CD14-positive monocyte (primary cell): ENCODE measurements at regions not wholly inside any gene's neighbourhood (a gene's known extent, or its start where the extent isn't known, plus 50 kb on each side); places are given as distances from the start of the nearest gene placed in this dataset.

Source experiments
- DNase-seq, 3 donors: peaks; one replicate each; pipeline ENCODE4 v3.0.0-alpha.2; 2011 to 2022
- H2AFZ ChIP-seq: 2 replicates; pipeline ENCODE4 v1.6.0; 2012; ENCODE audit warnings: mild to moderate bottlenecking, low read depth, low read length, inconsistent platforms; ENCODE audit not compliant: insufficient read depth, poor library complexity, severe bottlenecking
- H3K27ac ChIP-seq, 2 donors: 1 replicate in 1 of 2; 2 replicates in 1 of 2; pipeline ENCODE4 v1.5.1; 2012 to 2013; ENCODE audit warnings: low read length in 2 of 2, control low read depth in 1 of 2, inconsistent platforms in 1 of 2, low read depth in 1 of 2, mild to moderate bottlenecking in 1 of 2
- H3K27me3 ChIP-seq, 2 donors: one replicate each; pipeline versions ENCODE4 v1.6.0 to v1.6.1; 2011 to 2013; ENCODE audit warnings: low read length in 2 of 2; ENCODE audit not compliant: control insufficient read depth in 2 of 2, insufficient read depth in 2 of 2
- H3K36me3 ChIP-seq, 2 donors: replicated peaks in 1 of 2; 1 replicate in 1 of 2; 2 replicates in 1 of 2; pipeline versions ENCODE4 v1.5.1 to v1.6.1; 2012 to 2013; ENCODE audit warnings: low read length in 2 of 2, control low read depth in 1 of 2, inconsistent platforms in 1 of 2, mild to moderate bottlenecking in 1 of 2; ENCODE audit not compliant: insufficient read depth in 2 of 2, control insufficient read depth in 1 of 2
- H3K4me1 ChIP-seq, 2 donors: 1 replicate in 1 of 2; 2 replicates in 1 of 2; pipeline versions ENCODE4 v1.5.1 to v1.6.1; 2012 to 2013; ENCODE audit warnings: low read length in 2 of 2, control low read depth in 1 of 2, inconsistent platforms in 1 of 2, mild to moderate bottlenecking in 1 of 2, moderate library complexity in 1 of 2; ENCODE audit not compliant: insufficient read depth in 2 of 2, control insufficient read depth in 1 of 2
- H3K4me2 ChIP-seq: replicated peaks from 2 replicates; pipeline ENCODE3; 2012; ENCODE audit warnings: low read length, moderate library complexity, mild to moderate bottlenecking; ENCODE audit not compliant: poor library complexity, severe bottlenecking; ENCODE audit errors: extremely low read depth
- H3K4me3 ChIP-seq, 3 experiments: fragments of 200-600 bp in 1 of 3; sonication (generic) in 1 of 3; replicated peaks in 1 of 3; 1 replicate in 2 of 3; 2 replicates in 1 of 3; pipeline ENCODE4 v1.5.1; 2011 to 2013; ENCODE audit warnings: low read length in 3 of 3, mild to moderate bottlenecking in 3 of 3, control low read depth in 2 of 3, low read depth in 2 of 3, inconsistent platforms in 1 of 3, moderate library complexity in 1 of 3
- H3K79me2 ChIP-seq: 2 replicates; pipeline ENCODE4 v1.6.0; 2012; ENCODE audit warnings: mild to moderate bottlenecking, control low read depth, inconsistent platforms, low read length, moderate library complexity; ENCODE audit not compliant: insufficient read depth
- H3K9ac ChIP-seq: 2 replicates; pipeline ENCODE4 v1.6.0; 2017; ENCODE audit warnings: low read length, mild to moderate bottlenecking; ENCODE audit not compliant: insufficient read depth, poor library complexity, severe bottlenecking
- H3K9me3 ChIP-seq, 2 donors: replicated peaks in 1 of 2; 1 replicate in 1 of 2; 2 replicates in 1 of 2; pipeline versions ENCODE4 v1.5.1 to v1.6.1; 2012 to 2013; ENCODE audit warnings: low read length in 2 of 2, control low read depth in 1 of 2; ENCODE audit not compliant: control insufficient read depth in 1 of 2, insufficient read depth in 1 of 2
- H4K20me1 ChIP-seq: 2 replicates; pipeline ENCODE4 v1.6.0; 2012; ENCODE audit warnings: mild to moderate bottlenecking, low read length, control low read depth, moderate library complexity; ENCODE audit not compliant: insufficient read depth
- H3K27ac Mint-ChIP-seq, 7 donors: one replicate each; pipeline ENCODE4 v1.8.0; 2020; ENCODE audit warnings: mild to moderate bottlenecking in 7 of 7, mixed read lengths in 7 of 7, moderate library complexity in 6 of 7, inconsistent platforms in 2 of 7
- H3K27me3 Mint-ChIP-seq, 3 donors: one replicate each; pipeline ENCODE4 v1.8.0; 2021 to 2022; ENCODE audit warnings: low read depth in 3 of 3, mild to moderate bottlenecking in 3 of 3, mixed read lengths in 3 of 3, moderate library complexity in 3 of 3, inconsistent platforms in 1 of 3
- H3K36me3 Mint-ChIP-seq, 2 donors: one replicate each; pipeline ENCODE4 v1.8.0; 2020; ENCODE audit warnings: mixed read lengths in 2 of 2, inconsistent platforms in 1 of 2, mild to moderate bottlenecking in 1 of 2
- H3K4me1 Mint-ChIP-seq: one replicate; pipeline ENCODE4 v1.8.0; 2020; ENCODE audit warnings: mild to moderate bottlenecking, mixed read lengths
- H3K4me3 Mint-ChIP-seq, 2 donors: one replicate each; pipeline ENCODE4 v1.8.0; 2020; ENCODE audit warnings: mild to moderate bottlenecking in 2 of 2, mixed read lengths in 2 of 2, moderate library complexity in 1 of 2
- H3K9me3 Mint-ChIP-seq, 7 donors: one replicate each; pipeline ENCODE4 v1.8.0; 2020 to 2022; ENCODE audit warnings: mixed read lengths in 7 of 7, mild to moderate bottlenecking in 6 of 7, moderate library complexity in 6 of 7, inconsistent platforms in 2 of 7
- WGBS: methylation state at CpG from one replicate; pipeline ENCODE4 v1.1.5; 2013; ENCODE audit warnings: missing lambda C conversion rate; ENCODE audit not compliant: insufficient coverage; 5-methylcytosine and 5-hydroxymethylcytosine counted together
- intact Hi-C, 2 donors: fragments of 100-400 bp; cut with micrococcal nuclease; formaldehyde crosslinking; loops; one replicate each; pipeline versions ENCODE4 v1.15.0 to v1.15.1; 2023
- TF ChIP-seq, protein P1 (sequence below): fragments of 200-600 bp; IDR thresholded peaks from one replicate; pipeline ENCODE4 v1.8.0; 2022; ENCODE audit warnings: antibody characterized with exemption, mild to moderate bottlenecking

DNA sequence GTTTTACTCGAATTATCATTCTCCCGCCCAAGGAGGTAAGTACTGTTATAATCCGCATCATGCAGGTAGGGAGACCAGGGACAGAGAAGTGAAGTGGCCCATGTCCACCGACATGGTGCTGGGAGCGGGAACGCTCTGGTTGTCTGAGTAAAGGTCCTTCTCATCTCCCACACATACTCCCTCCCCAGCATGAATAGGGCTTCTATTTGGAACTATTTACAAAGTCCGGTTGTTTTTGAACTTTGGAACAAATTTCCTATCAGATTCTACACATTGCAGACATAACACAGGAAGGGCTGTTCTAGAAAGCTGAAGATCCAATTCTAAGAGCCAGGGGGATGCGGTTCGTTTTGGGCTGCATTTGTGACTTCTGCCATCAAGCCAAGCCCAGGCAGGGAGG lies 94.8 kb upstream of the TLE3 start:
- no peak overlapping the region for H3K4me3 Mint-ChIP-seq
- Histone ChIP-seq H3K9me3 (no peaks in the 10 kb centered on the region), H3K4me2 (no peak overlapping the region), H2AFZ (no peak overlapping the region), H4K20me1 (no peaks in the 10 kb centered on the region), H3K4me3 (no peak overlapping the region), H3K9ac (no peak overlapping the region), H3K4me1 (no peaks in the 10 kb centered on the region), H3K27me3 (no peaks in the 10 kb centered on the region), H3K27ac (no peak overlapping the region), H3K36me3 (no peaks in the 10 kb centered on the region), H3K79me2 (no peaks in the 10 kb centered on the region)
- H3K9me3 Mint-ChIP-seq: peaks cover 0 to 5% (median 3%) of the 10 kb centered on the region in 7 donors
- peaks cover 4 to 10% (median 7%) of the 10 kb centered on the region in 3 donors for H3K27me3 Mint-ChIP-seq
- TF ChIP-seq, protein P1, sequence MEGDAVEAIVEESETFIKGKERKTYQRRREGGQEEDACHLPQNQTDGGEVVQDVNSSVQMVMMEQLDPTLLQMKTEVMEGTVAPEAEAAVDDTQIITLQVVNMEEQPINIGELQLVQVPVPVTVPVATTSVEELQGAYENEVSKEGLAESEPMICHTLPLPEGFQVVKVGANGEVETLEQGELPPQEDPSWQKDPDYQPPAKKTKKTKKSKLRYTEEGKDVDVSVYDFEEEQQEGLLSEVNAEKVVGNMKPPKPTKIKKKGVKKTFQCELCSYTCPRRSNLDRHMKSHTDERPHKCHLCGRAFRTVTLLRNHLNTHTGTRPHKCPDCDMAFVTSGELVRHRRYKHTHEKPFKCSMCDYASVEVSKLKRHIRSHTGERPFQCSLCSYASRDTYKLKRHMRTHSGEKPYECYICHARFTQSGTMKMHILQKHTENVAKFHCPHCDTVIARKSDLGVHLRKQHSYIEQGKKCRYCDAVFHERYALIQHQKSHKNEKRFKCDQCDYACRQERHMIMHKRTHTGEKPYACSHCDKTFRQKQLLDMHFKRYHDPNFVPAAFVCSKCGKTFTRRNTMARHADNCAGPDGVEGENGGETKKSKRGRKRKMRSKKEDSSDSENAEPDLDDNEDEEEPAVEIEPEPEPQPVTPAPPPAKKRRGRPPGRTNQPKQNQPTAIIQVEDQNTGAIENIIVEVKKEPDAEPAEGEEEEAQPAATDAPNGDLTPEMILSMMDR: no peak
- no peak overlapping the region for H3K27ac Mint-ChIP-seq
- no peaks in the 10 kb centered on the region for H3K36me3 Mint-ChIP-seq
- WGBS: 99% methylated on average over 8 of the region's 9 CpGs
- no peak for DNase-seq
- no peaks in the 10 kb centered on the region for H3K4me1 Mint-ChIP-seq
- intact Hi-C loops: no loop called here

- peaks cover 4 to 12% (median 4%) of the 10 kb centered on the region in 3 donors for H3K27me3 Mint-ChIP-seq
- WGBS: 100% methylated on average over 3 of the region's 3 CpGs
- H3K36me3 Mint-ChIP-seq: no peaks in the 10 kb centered on the region
- Histone ChIP-seq H3K4me3 (no peak overlapping the region), H3K4me2 (no peak overlapping the region), H3K27ac (no peak overlapping the region), H3K9me3 (no peaks in the 10 kb centered on the region), H4K20me1 (no peaks in the 10 kb centered on the region), H2AFZ (no peak overlapping the region), H3K27me3 (no peaks in the 10 kb centered on the region), H3K36me3 (no peaks in the 10 kb centered on the region), H3K79me2 (no peaks in the 10 kb centered on the region), H3K4me1 (no peaks in the 10 kb centered on the region), H3K9ac (no peak overlapping the region)
- H3K4me3 Mint-ChIP-seq: no peak overlapping the region
- intact Hi-C loops: no loop called here
- TF ChIP-seq, protein P1: no peak
- H3K4me1 Mint-ChIP-seq: no peaks in the 10 kb centered on the region
- DNase-seq: no peak
- H3K9me3 Mint-ChIP-seq: peaks cover 0 to 5% (median 3%) of the 10 kb centered on the region in 7 donors
- no peak overlapping the region for H3K27ac Mint-ChIP-seq
Observed at GRCh38 chr15:70192041-70192440, 94.3 kb upstream of the TLE3 start.
